SH-SY5Y (cell line): ENCODE measurements at regions not wholly inside any gene's neighbourhood (a gene's known extent, or its start where the extent isn't known, plus 50 kb on each side); places are given as distances from the start of the nearest gene placed in this dataset.

Source experiments
- GATA2 ChIP-seq: IDR thresholded peaks from 2 replicates; pipeline ENCODE4 v1.6.1; 2011; ENCODE audit warnings: mild to moderate bottlenecking, low read depth, low read length
- GATA3 ChIP-seq: IDR thresholded peaks from 2 replicates; pipeline ENCODE4 v1.6.1; 2011; ENCODE audit warnings: low read depth, mild to moderate bottlenecking, low read length, moderate library complexity

DNA sequence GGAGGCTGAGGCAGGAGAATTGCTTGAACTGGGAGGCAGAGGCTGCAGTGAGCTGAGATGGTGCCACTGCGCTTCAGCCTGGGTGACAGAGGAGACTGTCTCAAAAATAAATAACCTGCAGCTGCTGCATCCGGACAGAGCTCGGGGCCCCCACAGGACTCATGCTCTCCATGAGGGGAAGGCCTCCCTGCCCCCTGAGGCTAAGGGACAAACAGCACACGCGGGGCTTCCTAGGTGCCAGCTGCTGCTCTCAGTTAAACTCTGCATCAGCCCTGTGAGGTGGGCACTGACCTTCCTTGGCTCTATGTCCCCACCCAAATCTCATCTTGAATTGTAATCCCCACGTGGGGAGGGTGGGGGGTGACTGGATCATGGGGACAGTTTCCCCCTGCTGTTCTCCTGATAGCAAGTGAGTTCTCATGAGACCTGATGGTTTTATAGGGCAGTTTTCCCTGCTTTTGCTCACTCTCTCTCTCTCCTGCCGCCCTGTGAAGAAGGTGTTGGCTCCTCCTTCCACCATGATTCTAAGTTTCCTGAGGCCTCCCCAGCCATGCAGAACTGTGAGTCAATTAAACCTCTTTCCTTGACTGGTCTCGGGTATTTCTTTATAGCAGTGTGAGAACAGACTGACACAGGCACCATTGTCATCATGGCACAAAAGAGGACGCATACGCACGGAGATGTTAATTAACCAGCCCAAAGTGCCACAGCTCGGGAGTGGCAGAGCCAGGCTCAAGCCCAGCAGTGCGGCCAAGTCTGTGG, 49.9 kb upstream of the TAF1B start:
- TF ChIP-seq GATA3 (no peak), GATA2 (no peak)
